ENCODE measurements at regions not wholly inside any gene's neighbourhood (a gene's known extent, or its start where the extent isn't known, plus 50 kb on each side); places are given as distances from the start of the nearest gene placed in this dataset.

- H3K9ac ChIP-seq (ENCODE audit: low read depth in 1 of 2, low read length in 2 of 2), result no peak overlapping the region
- H3K4me3 ChIP-seq (ENCODE audit: low read depth in 1 of 3, low read length in 3 of 3), result no peak overlapping the region
- no peak for DNase-seq (ENCODE audit: low spot score)
- no peaks in the 10 kb centered on the region for H3K4me1 ChIP-seq (ENCODE audit: control insufficient read depth in 4 of 4, insufficient read depth in 4 of 4, low read length in 3 of 4)
- WGBS, result 64% methylated on average over 3 of the region's 3 CpGs
- TF ChIP-seq YY1 (IDR thresholded peaks at IDR 0.05) (no peak), SP1 (IDR thresholded peaks at IDR 0.05) (no peak), TAF1 (conservative IDR thresholded peaks at IDR 0.05) (no peak), GABPA (IDR thresholded peaks at IDR 0.05 in 1 of 2, conservative IDR thresholded peaks at IDR 0.05 in 1 of 2) (no peak), HNF4G (IDR thresholded peaks at IDR 0.05) (no peak), JUND (IDR thresholded peaks at IDR 0.05) (no peak), RAD21 (IDR thresholded peaks at IDR 0.05) (no peak)
- H3K36me3 ChIP-seq (ENCODE audit: control insufficient read depth in 4 of 4, insufficient read depth in 3 of 4, low read depth in 1 of 4, low read length in 3 of 4), result no peaks in the 10 kb centered on the region
- no peak overlapping the region for H3K27ac ChIP-seq (ENCODE audit: low read depth in 1 of 2, low read length in 2 of 2)
- no peaks in the 10 kb centered on the region for H3K27me3 ChIP-seq (ENCODE audit: control insufficient read depth in 4 of 4, insufficient read depth in 4 of 4, low read length in 3 of 4)
- H3K9me3 ChIP-seq (ENCODE audit: control insufficient read depth in 4 of 4, low read length in 3 of 4), result no peaks in the 10 kb centered on the region
These were observed 569.7 kb downstream of the EPHA7 start for GRCh38 chr6:92849636-92850035.

GRCh38 chr6:92848901-92849300, 570.5 kb downstream of the EPHA7 start:
- Histone ChIP-seq H3K27me3 (ENCODE audit: control insufficient read depth in 4 of 4, insufficient read depth in 4 of 4, low read length in 3 of 4) (no peaks in the 10 kb centered on the region), H3K27ac (ENCODE audit: low read depth in 1 of 2, low read length in 2 of 2) (no peak overlapping the region), H3K9me3 (ENCODE audit: control insufficient read depth in 4 of 4, low read length in 3 of 4) (no peaks in the 10 kb centered on the region), H3K4me3 (ENCODE audit: low read depth in 1 of 3, low read length in 3 of 3) (no peak overlapping the region), H3K4me1 (ENCODE audit: control insufficient read depth in 4 of 4, insufficient read depth in 4 of 4, low read length in 3 of 4) (no peaks in the 10 kb centered on the region), H3K9ac (ENCODE audit: low read depth in 1 of 2, low read length in 2 of 2) (no peak overlapping the region), H3K36me3 (ENCODE audit: control insufficient read depth in 4 of 4, insufficient read depth in 3 of 4, low read depth in 1 of 4, low read length in 3 of 4) (no peaks in the 10 kb centered on the region)
- no peak for TF ChIP-seq GABPA (IDR thresholded peaks at IDR 0.05 in 1 of 2, conservative IDR thresholded peaks at IDR 0.05 in 1 of 2)
- TF ChIP-seq, protein P1, sequence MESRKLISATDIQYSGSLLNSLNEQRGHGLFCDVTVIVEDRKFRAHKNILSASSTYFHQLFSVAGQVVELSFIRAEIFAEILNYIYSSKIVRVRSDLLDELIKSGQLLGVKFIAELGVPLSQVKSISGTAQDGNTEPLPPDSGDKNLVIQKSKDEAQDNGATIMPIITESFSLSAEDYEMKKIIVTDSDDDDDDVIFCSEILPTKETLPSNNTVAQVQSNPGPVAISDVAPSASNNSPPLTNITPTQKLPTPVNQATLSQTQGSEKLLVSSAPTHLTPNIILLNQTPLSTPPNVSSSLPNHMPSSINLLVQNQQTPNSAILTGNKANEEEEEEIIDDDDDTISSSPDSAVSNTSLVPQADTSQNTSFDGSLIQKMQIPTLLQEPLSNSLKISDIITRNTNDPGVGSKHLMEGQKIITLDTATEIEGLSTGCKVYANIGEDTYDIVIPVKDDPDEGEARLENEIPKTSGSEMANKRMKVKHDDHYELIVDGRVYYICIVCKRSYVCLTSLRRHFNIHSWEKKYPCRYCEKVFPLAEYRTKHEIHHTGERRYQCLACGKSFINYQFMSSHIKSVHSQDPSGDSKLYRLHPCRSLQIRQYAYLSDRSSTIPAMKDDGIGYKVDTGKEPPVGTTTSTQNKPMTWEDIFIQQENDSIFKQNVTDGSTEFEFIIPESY (IDR thresholded peaks at IDR 0.05), result no peak
- no peak for DNase-seq (ENCODE audit: low spot score)

DNA sequence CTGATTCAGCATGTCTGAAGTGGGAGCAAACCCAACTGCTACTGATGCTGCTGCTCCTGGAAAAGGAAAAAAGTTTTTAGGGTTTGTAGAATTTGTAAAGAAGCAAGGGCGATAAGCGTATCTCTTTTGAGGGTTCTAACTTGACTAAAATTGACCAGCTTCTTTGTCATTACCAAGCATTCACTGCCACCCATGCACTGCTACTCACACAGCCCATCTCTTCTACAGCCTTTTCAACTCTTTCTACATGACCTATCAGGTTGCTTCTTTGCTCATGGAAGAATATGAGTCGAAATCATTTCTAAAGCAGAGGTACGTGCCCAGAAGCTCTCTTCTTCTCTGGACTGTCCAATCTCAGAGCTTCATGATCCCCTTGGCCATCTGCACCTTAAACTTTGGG, 570.9 kb downstream of the EPHA7 start:
- no peaks in the 10 kb centered on the region for H3K27me3 ChIP-seq (ENCODE audit: control insufficient read depth in 4 of 4, insufficient read depth in 4 of 4, low read length in 3 of 4)
- H3K9me3 ChIP-seq (ENCODE audit: control insufficient read depth in 4 of 4, low read length in 3 of 4), result no peaks in the 10 kb centered on the region
- no peak overlapping the region for H3K27ac ChIP-seq (ENCODE audit: low read depth in 1 of 2, low read length in 2 of 2)
- no peak for DNase-seq (ENCODE audit: low spot score)
- H3K36me3 ChIP-seq (ENCODE audit: control insufficient read depth in 4 of 4, insufficient read depth in 3 of 4, low read depth in 1 of 4, low read length in 3 of 4), result no peaks in the 10 kb centered on the region
- no peaks in the 10 kb centered on the region for H3K4me1 ChIP-seq (ENCODE audit: control insufficient read depth in 4 of 4, insufficient read depth in 4 of 4, low read length in 3 of 4)
- H3K9ac ChIP-seq (ENCODE audit: low read depth in 1 of 2, low read length in 2 of 2), result no peak overlapping the region
- no peak for TF ChIP-seq HNF4G (IDR thresholded peaks at IDR 0.05)
- no peak for TF ChIP-seq EGR1 (IDR thresholded peaks at IDR 0.05; ENCODE audit: low read depth in 2 of 2)
- TF ChIP-seq YY1 (IDR thresholded peaks at IDR 0.05), result no peak
- 67% methylated on average over 4 of the region's 4 CpGs for WGBS
- no peak overlapping the region for H3K4me3 ChIP-seq (ENCODE audit: low read depth in 1 of 3, low read length in 3 of 3)

DNA sequence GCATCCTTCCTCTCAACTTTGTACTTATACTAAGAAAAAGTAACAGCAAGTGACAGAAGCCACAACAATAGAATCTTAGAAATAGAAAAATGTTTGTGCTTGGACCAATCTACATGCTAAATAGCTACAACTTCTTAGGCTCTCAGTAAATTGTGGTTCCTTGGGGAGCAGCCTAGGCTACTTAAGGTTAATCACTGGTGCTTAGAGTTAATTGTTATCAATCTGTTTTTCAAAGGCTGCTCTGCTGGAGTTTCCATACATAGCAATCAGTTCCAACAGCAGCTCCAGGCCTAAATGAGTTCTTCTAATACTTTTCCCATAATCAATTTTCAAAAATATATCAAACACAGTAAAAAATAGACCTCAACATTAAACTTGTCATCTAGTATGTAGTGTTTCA, 571.4 kb downstream of the EPHA7 start:
- Histone ChIP-seq H3K36me3 (ENCODE audit: control insufficient read depth in 4 of 4, insufficient read depth in 3 of 4, low read depth in 1 of 4, low read length in 3 of 4) (no peaks in the 10 kb centered on the region), H3K27me3 (ENCODE audit: control insufficient read depth in 4 of 4, insufficient read depth in 4 of 4, low read length in 3 of 4) (no peaks in the 10 kb centered on the region), H3K9ac (ENCODE audit: low read depth in 1 of 2, low read length in 2 of 2) (no peak overlapping the region), H3K9me3 (ENCODE audit: control insufficient read depth in 4 of 4, low read length in 3 of 4) (no peaks in the 10 kb centered on the region), H3K27ac (ENCODE audit: low read depth in 1 of 2, low read length in 2 of 2) (no peak overlapping the region), H3K4me1 (ENCODE audit: control insufficient read depth in 4 of 4, insufficient read depth in 4 of 4, low read length in 3 of 4) (no peaks in the 10 kb centered on the region), H3K4me3 (ENCODE audit: low read depth in 1 of 3, low read length in 3 of 3) (no peak overlapping the region)
- no peak for DNase-seq (ENCODE audit: low spot score)
- TF ChIP-seq ATF3 (IDR thresholded peaks at IDR 0.05), result no peak
- TF ChIP-seq NR2F2 (IDR thresholded peaks at IDR 0.05), result no peak
- no peak for TF ChIP-seq GABPA (IDR thresholded peaks at IDR 0.05 in 1 of 2, conservative IDR thresholded peaks at IDR 0.05 in 1 of 2)
- no peak for TF ChIP-seq RAD21 (IDR thresholded peaks at IDR 0.05)
- TF ChIP-seq FOXA2 (IDR thresholded peaks at IDR 0.05), result no peak
- TF ChIP-seq EGR1 (IDR thresholded peaks at IDR 0.05; ENCODE audit: low read depth in 2 of 2), result no peak
- no peak for TF ChIP-seq JUND (IDR thresholded peaks at IDR 0.05)
- TF ChIP-seq YY1 (IDR thresholded peaks at IDR 0.05), result no peak
- no peak for TF ChIP-seq SP1 (IDR thresholded peaks at IDR 0.05)
- TF ChIP-seq HNF4A (conservative IDR thresholded peaks at IDR 0.05), result no peak
- no peak for TF ChIP-seq FOXA1 (IDR thresholded peaks at IDR 0.05)
- TF ChIP-seq, protein P1 (IDR thresholded peaks at IDR 0.05), result no peak
- TF ChIP-seq, protein P2, sequence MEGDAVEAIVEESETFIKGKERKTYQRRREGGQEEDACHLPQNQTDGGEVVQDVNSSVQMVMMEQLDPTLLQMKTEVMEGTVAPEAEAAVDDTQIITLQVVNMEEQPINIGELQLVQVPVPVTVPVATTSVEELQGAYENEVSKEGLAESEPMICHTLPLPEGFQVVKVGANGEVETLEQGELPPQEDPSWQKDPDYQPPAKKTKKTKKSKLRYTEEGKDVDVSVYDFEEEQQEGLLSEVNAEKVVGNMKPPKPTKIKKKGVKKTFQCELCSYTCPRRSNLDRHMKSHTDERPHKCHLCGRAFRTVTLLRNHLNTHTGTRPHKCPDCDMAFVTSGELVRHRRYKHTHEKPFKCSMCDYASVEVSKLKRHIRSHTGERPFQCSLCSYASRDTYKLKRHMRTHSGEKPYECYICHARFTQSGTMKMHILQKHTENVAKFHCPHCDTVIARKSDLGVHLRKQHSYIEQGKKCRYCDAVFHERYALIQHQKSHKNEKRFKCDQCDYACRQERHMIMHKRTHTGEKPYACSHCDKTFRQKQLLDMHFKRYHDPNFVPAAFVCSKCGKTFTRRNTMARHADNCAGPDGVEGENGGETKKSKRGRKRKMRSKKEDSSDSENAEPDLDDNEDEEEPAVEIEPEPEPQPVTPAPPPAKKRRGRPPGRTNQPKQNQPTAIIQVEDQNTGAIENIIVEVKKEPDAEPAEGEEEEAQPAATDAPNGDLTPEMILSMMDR (IDR thresholded peaks at IDR 0.05; ENCODE audit: low read depth, low read length, missing input control), result no peak
- TF ChIP-seq MAX (IDR thresholded peaks at IDR 0.05), result no peak
- no peak for TF ChIP-seq RXRA (IDR thresholded peaks at IDR 0.05)
- no peak for TF ChIP-seq HNF4G (IDR thresholded peaks at IDR 0.05)

All from liver (tissue), 8 donors.